H1 (cell line): ENCODE measurements at regions not wholly inside any gene's neighbourhood (a gene's known extent, or its start where the extent isn't known, plus 50 kb on each side); places are given as distances from the start of the nearest gene placed in this dataset.

ENCODE experiments used
- CTCF ChIA-PET: fragments of 300-600 bp; sonication (Branson Sonifier 250); formaldehyde crosslinking; loops from one replicate; lab custom pipeline; 2021; ENCODE audit not compliant: partially characterized antibody; lab: Charles Lee
- POLR2A ChIA-PET: fragments of 300-600 bp; sonication (Branson Sonifier 250); formaldehyde crosslinking; loops from one replicate; lab custom pipeline; 2021; ENCODE audit warnings: inconsistent platforms; ENCODE audit not compliant: partially characterized antibody; lab: Charles Lee
- DNase-seq, 2 experiments: peaks; one replicate each; pipeline versions ENCODE4 v3.0.0 to v3.0.0-alpha.2; 2010 to 2022; ENCODE audit warnings: low spot score in 2 of 2, low read depth in 1 of 2, mixed read lengths in 1 of 2
- FAIRE-seq: peaks from 2 replicates; lab custom pipeline; 2011; peaks lifted over from hg19 to GRCh38; lab: Jason Lieb, UNC
- H2AFZ ChIP-seq: 2 replicates; pipeline ENCODE4 v1.8.1; 2012; ENCODE audit warnings: low read length, inconsistent platforms
- H2AK5ac ChIP-seq: 2 replicates; pipeline ENCODE4 v1.6.1; 2013; ENCODE audit warnings: low read depth, low read length
- H2BK120ac ChIP-seq: replicated peaks from 2 replicates; pipeline ENCODE3; 2013; ENCODE audit warnings: low read depth, low read length, inconsistent platforms
- H2BK12ac ChIP-seq: 2 replicates; pipeline ENCODE4 v1.6.1; 2013; ENCODE audit warnings: low read depth, low read length
- H2BK15ac ChIP-seq: 2 replicates; pipeline ENCODE4 v1.6.1; 2013; ENCODE audit warnings: low read length
- H2BK20ac ChIP-seq: 2 replicates; pipeline ENCODE4 v1.6.1; 2013; ENCODE audit warnings: low read length
- H2BK5ac ChIP-seq: 2 replicates; pipeline ENCODE4 v1.6.1; 2013; ENCODE audit warnings: low read depth, low read length
- H3K14ac ChIP-seq: 2 replicates; pipeline ENCODE4 v1.6.1; 2013; ENCODE audit warnings: inconsistent platforms; ENCODE audit not compliant: insufficient read length
- H3K18ac ChIP-seq: 2 replicates; pipeline ENCODE4 v1.6.1; 2013; ENCODE audit warnings: low read length; ENCODE audit errors: extremely low read depth
- H3K23ac ChIP-seq: 2 replicates; pipeline ENCODE4 v1.6.1; 2013; ENCODE audit warnings: inconsistent platforms; ENCODE audit not compliant: insufficient read length
- H3K23me2 ChIP-seq: 2 replicates; pipeline ENCODE4 v1.6.1; 2013; ENCODE audit warnings: low read depth, low read length
- H3K27ac ChIP-seq: 2 replicates; pipeline ENCODE4 v1.6.1; 2011; ENCODE audit warnings: low read depth, low read length, inconsistent platforms
- H3K27me3 ChIP-seq, 4 experiments: replicated peaks in 1 of 4; 1 replicate in 1 of 4; 2 replicates in 3 of 4; pipeline versions ENCODE4 v1.6.1 to v1.8.1; 2011 to 2013; ENCODE audit warnings: low read length in 3 of 4, mild to moderate bottlenecking in 3 of 4, inconsistent platforms in 2 of 4, mixed read lengths in 2 of 4, moderate library complexity in 1 of 4; ENCODE audit not compliant: control insufficient read depth in 3 of 4, insufficient read depth in 3 of 4; ENCODE audit errors: extremely low read depth in 1 of 4
- H3K36me3 ChIP-seq, 4 experiments: 2 replicates each; pipeline versions ENCODE4 v1.6.1 to v1.8.1; 2011 to 2013; ENCODE audit warnings: mild to moderate bottlenecking in 4 of 4, low read length in 3 of 4, moderate library complexity in 2 of 4, control low read depth in 1 of 4, inconsistent platforms in 1 of 4; ENCODE audit not compliant: insufficient read depth in 4 of 4, control insufficient read depth in 2 of 4
- H3K4ac ChIP-seq: replicated peaks from 2 replicates; pipeline ENCODE3; 2013; ENCODE audit warnings: low read length, low read depth, mixed read lengths, inconsistent platforms; ENCODE audit not compliant: insufficient read length
- H3K4me1 ChIP-seq, 4 experiments: replicated peaks in 1 of 4; 1 replicate in 1 of 4; 2 replicates in 3 of 4; pipeline versions ENCODE4 v1.6.1 to v1.8.1; 2011 to 2013; ENCODE audit warnings: low read length in 3 of 4, inconsistent platforms in 2 of 4, mixed read lengths in 1 of 4; ENCODE audit not compliant: insufficient read depth in 4 of 4, control insufficient read depth in 3 of 4
- H3K4me2 ChIP-seq, 2 experiments: 2 replicates each; pipeline versions ENCODE4 v1.6.1 to v1.8.1; 2011 to 2013; ENCODE audit warnings: low read depth in 2 of 2, low read length in 2 of 2, control low read depth in 1 of 2, inconsistent platforms in 1 of 2, mild to moderate bottlenecking in 1 of 2; ENCODE audit not compliant: insufficient read depth in 1 of 2
- H3K4me3 ChIP-seq, 4 experiments: fragments of 200-600, 300-600 bp in 1 of 4; sonication (generic), shearing (Covaris generic), sonication (Bioruptor Twin) in 1 of 4; 2 replicates each; pipeline versions ENCODE4 v1.5.1 to v1.8.1; 2011 to 2016; ENCODE audit warnings: low read length in 4 of 4, low read depth in 3 of 4, control low read depth in 2 of 4, inconsistent platforms in 2 of 4, mild to moderate bottlenecking in 2 of 4, mixed read lengths in 1 of 4, moderate library complexity in 1 of 4; ENCODE audit not compliant: insufficient read depth in 2 of 4; ENCODE audit errors: extremely low read depth in 1 of 4
- H3K56ac ChIP-seq: replicated peaks from 2 replicates; pipeline ENCODE3; 2013; ENCODE audit warnings: low read depth, mild to moderate bottlenecking, mixed read lengths, low read length, inconsistent platforms; ENCODE audit not compliant: insufficient read length
- H3K79me1 ChIP-seq: 2 replicates; pipeline ENCODE4 v1.6.1; 2013; ENCODE audit warnings: low read depth, low read length, control low read depth
- H3K79me2 ChIP-seq, 2 experiments: 2 replicates each; pipeline versions ENCODE4 v1.6.1 to v1.8.1; 2012 to 2013; ENCODE audit warnings: low read length in 2 of 2, mild to moderate bottlenecking in 2 of 2, inconsistent platforms in 1 of 2; ENCODE audit not compliant: insufficient read depth in 2 of 2, control insufficient read depth in 1 of 2
- H3K9ac ChIP-seq, 4 experiments: replicated peaks in 1 of 4; 1 replicate in 1 of 4; 2 replicates in 3 of 4; pipeline versions ENCODE4 v1.6.1 to v1.8.1; 2011 to 2013; ENCODE audit warnings: low read depth in 3 of 4, low read length in 3 of 4, control low read depth in 2 of 4, mild to moderate bottlenecking in 2 of 4, moderate library complexity in 2 of 4, inconsistent platforms in 1 of 4; ENCODE audit errors: extremely low read depth in 1 of 4
- H3K9me3 ChIP-seq, 2 experiments: 2 replicates each; pipeline versions ENCODE4 v1.6.1 to v1.8.1; 2012 to 2013; ENCODE audit warnings: mild to moderate bottlenecking in 2 of 2, moderate library complexity in 2 of 2, control low read depth in 1 of 2, inconsistent platforms in 1 of 2, low read depth in 1 of 2, low read length in 1 of 2, mixed read lengths in 1 of 2; ENCODE audit not compliant: insufficient read depth in 2 of 2
- H4K20me1 ChIP-seq, 2 experiments: replicated peaks in 1 of 2; 2 replicates each; pipeline versions ENCODE3 to v1.8.1; 2011 to 2013; ENCODE audit warnings: inconsistent platforms in 2 of 2, low read length in 2 of 2, mild to moderate bottlenecking in 1 of 2; ENCODE audit not compliant: insufficient read depth in 2 of 2, control insufficient read depth in 1 of 2
- H4K5ac ChIP-seq: 2 replicates; pipeline ENCODE4 v1.6.1; 2013; ENCODE audit warnings: low read length, low read depth, mixed read lengths, inconsistent platforms; ENCODE audit not compliant: insufficient read length
- H4K8ac ChIP-seq: 2 replicates; pipeline ENCODE4 v1.8.0; 2013; ENCODE audit warnings: mild to moderate bottlenecking, moderate library complexity, low read length, inconsistent platforms; ENCODE audit not compliant: insufficient read depth; ENCODE audit errors: extremely low read depth
- H4K91ac ChIP-seq: replicated peaks from 2 replicates; pipeline ENCODE3; 2013; ENCODE audit warnings: low read length, mixed read lengths, inconsistent platforms; ENCODE audit not compliant: insufficient read length
- ASH2L ChIP-seq: fragments of 200-600, 300-600 bp; sonication (generic); IDR thresholded peaks from one replicate; pipeline ENCODE4 v1.7.1; 2017; ENCODE audit warnings: low read length
- CBX8 ChIP-seq: fragments of 300-800, 300-1000 bp; sonication (generic); IDR thresholded peaks from 2 replicates; pipeline ENCODE4 v1.7.1; 2016; ENCODE audit warnings: low read depth, low read length, borderline replicate concordance
- EP300 ChIP-seq, 2 experiments: IDR thresholded peaks; 1 replicate in 1 of 2; 2 replicates in 1 of 2; pipeline ENCODE4 v1.6.1; 2011 to 2012; ENCODE audit warnings: low read depth in 2 of 2, low read length in 2 of 2, mild to moderate bottlenecking in 2 of 2, borderline replicate concordance in 1 of 2, inconsistent platforms in 1 of 2, moderate library complexity in 1 of 2
- EZH2 ChIP-seq: fragments of 200-600 bp; sonication (generic); IDR thresholded peaks from 2 replicates; pipeline ENCODE4 v1.7.1; 2012; ENCODE audit warnings: low read depth, mild to moderate bottlenecking, moderate library complexity, low read length, inconsistent platforms; ENCODE audit not compliant: severe bottlenecking
- KDM1A ChIP-seq: fragments of 200-600, 300-600 bp; sonication (generic); IDR thresholded peaks from 2 replicates; pipeline ENCODE4 v1.7.1; 2016; ENCODE audit warnings: mild to moderate bottlenecking, low read length, borderline replicate concordance
- KDM4A ChIP-seq: IDR thresholded peaks from one replicate; pipeline ENCODE4 v1.7.1; 2012; ENCODE audit warnings: low read depth, mild to moderate bottlenecking, moderate library complexity, low read length, inconsistent platforms; ENCODE audit not compliant: severe bottlenecking
- MAFK ChIP-seq: IDR thresholded peaks from 2 replicates; pipeline ENCODE4 v1.6.1; 2012; ENCODE audit warnings: low read depth, mild to moderate bottlenecking, improper control_type of control experiment, low read length
- MAX ChIP-seq: IDR thresholded peaks from 2 replicates; pipeline ENCODE4 v1.6.1; 2012; ENCODE audit warnings: inconsistent platforms
- NANOG ChIP-seq: IDR thresholded peaks from 2 replicates; pipeline ENCODE4 v1.6.1; 2011; ENCODE audit warnings: low read length, low read depth, mild to moderate bottlenecking, inconsistent platforms; ENCODE audit not compliant: insufficient read depth, poor library complexity, severe bottlenecking
- POLR2A ChIP-seq, 2 experiments: IDR thresholded peaks; 1 replicate in 1 of 2; 2 replicates in 1 of 2; pipeline ENCODE4 v1.6.1; 2011; ENCODE audit warnings: low read depth in 2 of 2, low read length in 2 of 2, mild to moderate bottlenecking in 2 of 2; ENCODE audit errors: control extremely low read depth in 1 of 2
- RNF2 ChIP-seq: fragments of 200-900, 300-1000 bp; sonication (generic); IDR thresholded peaks from 2 replicates; pipeline ENCODE4 v1.7.1; 2016; ENCODE audit warnings: borderline replicate concordance, low read depth, mild to moderate bottlenecking, antibody characterized with exemption, low read length; ENCODE audit not compliant: poor library complexity, severe bottlenecking; ENCODE audit errors: missing control alignments
- WGBS, 2 experiments: shearing (Covaris generic) in 1 of 2; methylation state at CpG; one replicate each; pipeline versions ENCODE4 v1.1.6 to v1.1.7; 2013 to 2015; ENCODE audit warnings: low lambda C conversion rate in 2 of 2, mixed read lengths in 2 of 2, inconsistent platforms in 1 of 2, low coverage in 1 of 2, missing lambda C conversion rate in 1 of 2; ENCODE audit not compliant: insufficient replicate concordance in 2 of 2, insufficient coverage in 1 of 2, insufficient read length in 1 of 2; ENCODE audit errors: extremely low coverage in 1 of 2, missing lambda C conversion rate in 1 of 2; 5-methylcytosine and 5-hydroxymethylcytosine counted together
- TF ChIP-seq, protein P1 (sequence below): IDR thresholded peaks from 2 replicates; pipeline ENCODE4 v1.6.1; 2012; ENCODE audit warnings: inconsistent platforms

GRCh38 chr16:63527404-63527803, 1491.2 kb upstream of the CDH8 start:
- H3K27ac ChIP-seq, result no peak overlapping the region
- H3K36me3 ChIP-seq, result no peaks in the 10 kb centered on the region
- H3K23ac ChIP-seq, result no peak overlapping the region
- no peak overlapping the region for H3K14ac ChIP-seq
- H3K27me3 ChIP-seq, result no peaks in the 10 kb centered on the region
- no peak for DNase-seq
- no peak overlapping the region for H2AFZ ChIP-seq
- CTCF ChIA-PET, result no interaction called here
- no peaks in the 10 kb centered on the region for H3K23me2 ChIP-seq
- H3K18ac ChIP-seq, result no peak overlapping the region
- H2BK120ac ChIP-seq, result no peak overlapping the region
- H2BK12ac ChIP-seq, result no peak overlapping the region
- H2BK20ac ChIP-seq, result no peak overlapping the region
- 95% methylated on average over 3 of the region's 3 CpGs; no CpG with 5 or more reads in 1 of the 2 experiments for WGBS, 2 experiments
- no peak overlapping the region for H2BK15ac ChIP-seq
- no peak overlapping the region for H4K8ac ChIP-seq
- no peak overlapping the region for H4K5ac ChIP-seq
- no peaks in the 10 kb centered on the region for H3K79me1 ChIP-seq
- TF ChIP-seq RNF2 (no peak), EP300 (IDR thresholded peaks at IDR 0.05; ENCODE audit: borderline replicate concordance in 1 of 2, low read depth in 2 of 2, low read length in 2 of 2) (no peak), MAX (no peak), ASH2L (no peak), EZH2 (no peak), NANOG (no peak), KDM4A (no peak), POLR2A (IDR thresholded peaks at IDR 0.05; ENCODE audit: control extremely low read depth in 1 of 2, low read depth in 2 of 2, low read length in 2 of 2) (no peak), CBX8 (no peak), KDM1A (no peak), MAFK (no peak; the same call in 1 of the 2 replicates)
- TF ChIP-seq, protein P1, sequence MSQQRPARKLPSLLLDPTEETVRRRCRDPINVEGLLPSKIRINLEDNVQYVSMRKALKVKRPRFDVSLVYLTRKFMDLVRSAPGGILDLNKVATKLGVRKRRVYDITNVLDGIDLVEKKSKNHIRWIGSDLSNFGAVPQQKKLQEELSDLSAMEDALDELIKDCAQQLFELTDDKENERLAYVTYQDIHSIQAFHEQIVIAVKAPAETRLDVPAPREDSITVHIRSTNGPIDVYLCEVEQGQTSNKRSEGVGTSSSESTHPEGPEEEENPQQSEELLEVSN, result no peak
- TF ChIP-seq, all 59 proteins: peak for 0
- Histone ChIP-seq H2AK5ac (no peak overlapping the region), H4K91ac (no peak overlapping the region), H3K56ac (no peak overlapping the region), H3K79me2 (no peaks in the 10 kb centered on the region), H4K20me1 (no peaks in the 10 kb centered on the region), H3K4me3 (no peak overlapping the region), H2BK5ac (no peak overlapping the region), H3K4me2 (no peak overlapping the region), H3K4me1 (no peaks in the 10 kb centered on the region), H3K4ac (no peak overlapping the region), H3K9me3 (no peaks in the 10 kb centered on the region; a peak in 1 of 4 replicates), H3K9ac (no peak overlapping the region)
- POLR2A ChIA-PET, result no interaction called here
- no peak for FAIRE-seq
